H1 (cell line): ENCODE measurements at regions not wholly inside any gene's neighbourhood (a gene's known extent, or its start where the extent isn't known, plus 50 kb on each side); places are given as distances from the start of the nearest gene placed in this dataset.

Source experiments
- ATF2 ChIP-seq: IDR thresholded peaks from 2 replicates; pipeline ENCODE4 v1.6.1; 2012; ENCODE audit warnings: low read length, inconsistent platforms
- ATF3 ChIP-seq: IDR thresholded peaks from 2 replicates; pipeline ENCODE4 v1.6.1; 2011; ENCODE audit warnings: low read depth, mild to moderate bottlenecking, low read length; ENCODE audit not compliant: insufficient read depth
- KDM4A ChIP-seq: IDR thresholded peaks from one replicate; pipeline ENCODE4 v1.7.1; 2012; ENCODE audit warnings: low read depth, mild to moderate bottlenecking, moderate library complexity, low read length, inconsistent platforms; ENCODE audit not compliant: severe bottlenecking
- POU5F1 ChIP-seq: IDR thresholded peaks from 2 replicates; pipeline ENCODE4 v1.6.1; 2011; ENCODE audit warnings: low read depth, mild to moderate bottlenecking, low read length, moderate library complexity
- RBBP5 ChIP-seq: IDR thresholded peaks from 2 replicates; pipeline ENCODE4 v1.7.1; 2012; ENCODE audit warnings: low read depth, mild to moderate bottlenecking, inconsistent platforms, low read length, moderate library complexity, borderline replicate concordance
- TEAD4 ChIP-seq: IDR thresholded peaks from 2 replicates; pipeline ENCODE4 v1.6.1; 2012; ENCODE audit warnings: low read depth, low read length, inconsistent platforms, mixed read lengths
- YY1 ChIP-seq: IDR thresholded peaks from 2 replicates; pipeline ENCODE4 v1.6.1; 2011; ENCODE audit warnings: low read depth, mild to moderate bottlenecking, low read length

DNA sequence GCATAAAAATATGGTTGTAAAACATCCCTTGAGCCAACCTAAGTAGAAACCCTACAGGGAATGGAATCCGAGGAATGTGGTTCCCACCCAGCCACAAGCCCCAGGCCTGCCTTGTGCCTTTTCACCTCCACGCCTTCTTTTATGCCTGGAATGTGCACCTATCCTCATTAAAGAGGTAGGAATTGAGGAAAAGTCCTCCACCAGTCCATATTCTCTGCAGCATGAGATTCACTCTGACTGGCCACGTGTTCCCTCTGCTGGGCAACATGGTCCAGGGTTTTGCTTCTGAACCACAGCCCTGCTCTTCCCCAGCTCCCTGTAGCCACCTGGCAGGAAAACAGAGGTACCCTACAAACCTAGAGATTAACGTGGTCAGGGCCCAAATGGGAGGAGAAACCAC, 787.9 kb upstream of the RAB6C start (continued):
- TF ChIP-seq ATF3 (no peak), YY1 (no peak), TEAD4 (peak; percentile 99), ATF2 (no peak), POU5F1 (no peak), KDM4A (no peak), RBBP5 (0 out of 2 replicates have a peak, but pooled peaks have one; percentile 51)
